GM23338 (cell line): ENCODE measurements at regions not wholly inside any gene's neighbourhood (a gene's known extent, or its start where the extent isn't known, plus 50 kb on each side); places are given as distances from the start of the nearest gene placed in this dataset.

Source experiments
- ATAC-seq: fragments of 200-7000 bp; cut with Tn5 transposase; 3 replicates; pipeline ENCODE4 v1.9.1; 2020
- DNase-seq: peaks from one replicate; pipeline ENCODE4 v3.0.0-alpha.2; 2015; ENCODE audit warnings: low spot score
- H2AFZ ChIP-seq: fragments of 200-600 bp; sonication (generic); 2 replicates; pipeline ENCODE4 v1.8.0; 2016; ENCODE audit warnings: antibody characterized with exemption, mild to moderate bottlenecking, moderate library complexity
- H3F3A ChIP-seq: fragments of 200-600 bp; sonication (generic); replicated peaks from 2 replicates; pipeline ENCODE4 v1.8.0; 2017; ENCODE audit warnings: antibody characterized with exemption, mixed run types, low read depth
- H3K27ac ChIP-seq: fragments of 200-600 bp; sonication (generic); 2 replicates; pipeline ENCODE4 v1.6.1; 2016; ENCODE audit warnings: low read depth
- H3K27me3 ChIP-seq: fragments of 200-600 bp; sonication (generic); 2 replicates; pipeline ENCODE4 v1.8.0; 2016; ENCODE audit warnings: mild to moderate bottlenecking, mixed run types, moderate library complexity; ENCODE audit not compliant: insufficient read depth
- H3K36me3 ChIP-seq: fragments of 200-600 bp; sonication (generic); 2 replicates; pipeline ENCODE4 v1.8.0; 2016; ENCODE audit warnings: mild to moderate bottlenecking; ENCODE audit not compliant: insufficient read depth
- H3K4me1 ChIP-seq: fragments of 200-600 bp; sonication (generic); 2 replicates; pipeline ENCODE4 v1.8.0; 2016; ENCODE audit warnings: mild to moderate bottlenecking, moderate library complexity; ENCODE audit not compliant: insufficient read depth
- H3K4me2 ChIP-seq: fragments of 200-600 bp; sonication (generic); 2 replicates; pipeline ENCODE4 v1.7.1; 2017; ENCODE audit warnings: mixed run types
- H3K4me3 ChIP-seq: fragments of 200-600 bp; sonication (generic); 2 replicates; pipeline ENCODE4 v1.6.1; 2016; ENCODE audit warnings: mixed run types
- H3K79me2 ChIP-seq: fragments of 200-600 bp; sonication (generic); replicated peaks from 2 replicates; pipeline ENCODE4 v1.8.0; 2017; ENCODE audit warnings: mild to moderate bottlenecking; ENCODE audit not compliant: insufficient read depth
- H3K9me2 ChIP-seq: fragments of 200-600 bp; sonication (generic); 2 replicates; pipeline ENCODE4 v1.8.0; 2017; ENCODE audit not compliant: insufficient read depth
- H4K20me1 ChIP-seq: fragments of 200-600 bp; sonication (generic); replicated peaks from 2 replicates; pipeline ENCODE4 v1.8.0; 2017; ENCODE audit warnings: mild to moderate bottlenecking; ENCODE audit not compliant: insufficient read depth
- H3K27ac Mint-ChIP-seq: 2 replicates; pipeline ENCODE4 v1.8.0; 2020; ENCODE audit warnings: inconsistent platforms, mild to moderate bottlenecking, moderate library complexity, mixed read lengths
- H3K27me3 Mint-ChIP-seq: 3 replicates; pipeline ENCODE4 v1.8.0; 2022; ENCODE audit warnings: low read depth, mild to moderate bottlenecking, moderate library complexity, mixed read lengths, inconsistent platforms; ENCODE audit not compliant: insufficient read depth, poor library complexity
- H3K36me3 Mint-ChIP-seq: 3 replicates; pipeline ENCODE4 v1.8.0; 2021; ENCODE audit warnings: low read depth, mild to moderate bottlenecking, inconsistent platforms, moderate library complexity, mixed read lengths
- H3K4me1 Mint-ChIP-seq: 3 replicates; pipeline ENCODE4 v1.8.0; 2020; ENCODE audit warnings: mild to moderate bottlenecking, inconsistent platforms, mixed read lengths
- H3K4me3 Mint-ChIP-seq: 3 replicates; pipeline ENCODE4 v1.8.0; 2021; ENCODE audit warnings: moderate library complexity, mild to moderate bottlenecking, inconsistent platforms, mixed read lengths
- H3K9me3 Mint-ChIP-seq: 3 replicates; pipeline ENCODE4 v1.8.0; 2020; ENCODE audit warnings: moderate library complexity, mild to moderate bottlenecking, inconsistent platforms, mixed read lengths
- CREB1 ChIP-seq: fragments of 250-450 bp; sonication (Bioruptor Pico); IDR thresholded peaks from 2 replicates; pipeline ENCODE4 v1.5.0; 2020; ENCODE audit warnings: low read depth, mild to moderate bottlenecking, moderate library complexity
- EZH2 ChIP-seq: fragments of 200-600 bp; sonication (generic); IDR thresholded peaks from one replicate; pipeline ENCODE4 v1.8.0; 2017; ENCODE audit warnings: antibody characterized with exemption, mild to moderate bottlenecking, low read depth; ENCODE audit not compliant: unreplicated experiment
- EZH2phosphoT487 ChIP-seq: fragments of 200-600 bp; sonication (generic); IDR thresholded peaks from one replicate; pipeline ENCODE4 v1.8.1; 2018; ENCODE audit warnings: antibody characterized with exemption; ENCODE audit not compliant: unreplicated experiment
- JUNB ChIP-seq: IDR thresholded peaks from one replicate; pipeline ENCODE4 v1.6.1; 2016; ENCODE audit warnings: antibody characterized with exemption; ENCODE audit not compliant: unreplicated experiment
- NANOG ChIP-seq: IDR thresholded peaks from 2 replicates; pipeline ENCODE4 v1.6.1; 2016; ENCODE audit warnings: antibody characterized with exemption, borderline replicate concordance
- STAT1 ChIP-seq: IDR thresholded peaks from one replicate; pipeline ENCODE4 v1.6.1; 2016; ENCODE audit warnings: antibody characterized with exemption; ENCODE audit not compliant: unreplicated experiment
- ZNF114 ChIP-seq: fragments of 250-450 bp; sonication (Bioruptor Pico); IDR thresholded peaks from 2 replicates; pipeline ENCODE4 v1.5.0; 2020; ENCODE audit warnings: mild to moderate bottlenecking, moderate library complexity
- ZNF331 ChIP-seq: fragments of 250-450 bp; sonication (Bioruptor Pico); IDR thresholded peaks from 2 replicates; pipeline ENCODE4 v1.5.0; 2020; ENCODE audit warnings: low read depth, mild to moderate bottlenecking, moderate library complexity
- TF ChIP-seq, protein P1 (sequence below): IDR thresholded peaks from 2 replicates; pipeline ENCODE4 v1.6.1; 2016; ENCODE audit warnings: antibody characterized with exemption
- TF ChIP-seq, protein P2 (sequence below): IDR thresholded peaks from one replicate; pipeline ENCODE4 v1.6.1; 2018; ENCODE audit warnings: antibody characterized with exemption; ENCODE audit not compliant: unreplicated experiment
- TF ChIP-seq, protein P3 (sequence below), 2 experiments: fragments of 200-600 bp in 1 of 2; sonication (generic) in 1 of 2; conservative IDR thresholded peaks; 2 replicates each; pipeline versions ENCODE4 v1.5.1 to v1.6.1; 2016 to 2017; ENCODE audit warnings: antibody characterized with exemption in 2 of 2, low read depth in 2 of 2, mild to moderate bottlenecking in 2 of 2, moderate library complexity in 1 of 2

DNA sequence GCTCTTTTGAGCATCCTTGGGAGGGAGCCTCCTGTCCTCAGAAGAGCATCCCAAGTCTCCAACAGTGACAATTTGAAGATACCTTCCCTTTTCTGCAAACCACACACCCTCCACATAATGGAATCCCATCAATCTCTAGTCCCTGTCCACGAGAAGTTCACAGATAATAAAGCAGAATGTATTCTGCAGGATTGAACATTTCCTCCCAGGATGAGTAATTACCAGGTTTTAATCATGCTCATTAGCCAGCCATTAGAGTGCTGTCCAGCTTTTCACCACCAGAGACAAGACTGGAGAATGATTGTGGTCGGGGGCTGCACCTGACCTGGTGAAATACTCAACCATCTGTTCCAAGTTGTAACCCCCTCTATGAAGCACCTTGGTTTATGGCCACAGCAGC, 958.6 kb downstream of the KCNMA1 start (continued):
- TF ChIP-seq, protein P1, sequence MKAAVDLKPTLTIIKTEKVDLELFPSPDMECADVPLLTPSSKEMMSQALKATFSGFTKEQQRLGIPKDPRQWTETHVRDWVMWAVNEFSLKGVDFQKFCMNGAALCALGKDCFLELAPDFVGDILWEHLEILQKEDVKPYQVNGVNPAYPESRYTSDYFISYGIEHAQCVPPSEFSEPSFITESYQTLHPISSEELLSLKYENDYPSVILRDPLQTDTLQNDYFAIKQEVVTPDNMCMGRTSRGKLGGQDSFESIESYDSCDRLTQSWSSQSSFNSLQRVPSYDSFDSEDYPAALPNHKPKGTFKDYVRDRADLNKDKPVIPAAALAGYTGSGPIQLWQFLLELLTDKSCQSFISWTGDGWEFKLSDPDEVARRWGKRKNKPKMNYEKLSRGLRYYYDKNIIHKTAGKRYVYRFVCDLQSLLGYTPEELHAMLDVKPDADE, result no peak
- TF ChIP-seq ZNF331 (CRISPR knock-in tag) (no peak), ZNF114 (no peak), JUNB (no peak), STAT1 (no peak)

DNA sequence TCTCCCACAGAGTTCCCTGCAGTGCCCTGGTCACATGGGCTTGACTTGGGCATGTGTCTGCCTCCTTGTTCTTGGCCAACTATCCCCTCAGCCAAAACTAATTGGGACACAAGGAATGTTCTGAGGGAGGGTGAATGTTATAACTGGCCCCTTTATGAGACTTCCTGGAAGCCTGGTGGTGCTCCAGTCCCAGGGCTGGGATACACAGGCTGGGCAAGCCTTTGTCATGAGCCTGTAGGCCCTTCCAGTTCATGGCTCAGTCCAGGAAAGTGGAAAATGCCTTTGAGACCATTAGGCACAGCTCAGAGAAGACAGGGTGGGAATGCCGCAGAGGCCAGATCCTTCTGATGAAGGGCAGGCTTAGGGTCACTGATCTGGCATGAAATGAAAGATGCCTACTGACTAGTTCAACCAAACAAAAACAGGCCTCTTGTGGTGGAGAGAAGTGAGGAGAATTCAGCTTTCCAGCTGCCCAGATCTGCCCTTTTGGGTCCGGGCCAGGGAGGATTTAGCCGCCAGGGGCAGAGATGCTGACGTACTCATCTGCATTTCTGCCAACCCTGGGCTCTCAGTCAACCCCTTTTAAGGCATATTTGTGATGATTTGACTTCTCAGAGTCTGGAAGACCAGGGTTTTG, 961.5 kb downstream of the KCNMA1 start:
- no peaks in the 10 kb centered on the region for H3K9me3 Mint-ChIP-seq
- Histone ChIP-seq H3F3A (no peaks in the 10 kb centered on the region), H3K4me3 (no peak overlapping the region), H3K9me2 (peaks cover 14% of the 10 kb centered on the region; the same call in 1 of the 2 replicates), H3K4me1 (no peaks in the 10 kb centered on the region), H4K20me1 (no peaks in the 10 kb centered on the region), H3K27me3 (no peaks in the 10 kb centered on the region), H3K27ac (no peak overlapping the region), H3K79me2 (no peaks in the 10 kb centered on the region), H2AFZ (no peak overlapping the region), H3K36me3 (no peaks in the 10 kb centered on the region), H3K4me2 (no peak overlapping the region)
- H3K4me1 Mint-ChIP-seq, result no peaks in the 10 kb centered on the region
- no peak overlapping the region for H3K4me3 Mint-ChIP-seq
- H3K27me3 Mint-ChIP-seq, result peaks cover 2% of the 10 kb centered on the region
- H3K27ac Mint-ChIP-seq, result no peak overlapping the region
- DNase-seq (no peak), ATAC-seq (no peak)
- no peaks in the 10 kb centered on the region for H3K36me3 Mint-ChIP-seq
- TF ChIP-seq, protein P2, sequence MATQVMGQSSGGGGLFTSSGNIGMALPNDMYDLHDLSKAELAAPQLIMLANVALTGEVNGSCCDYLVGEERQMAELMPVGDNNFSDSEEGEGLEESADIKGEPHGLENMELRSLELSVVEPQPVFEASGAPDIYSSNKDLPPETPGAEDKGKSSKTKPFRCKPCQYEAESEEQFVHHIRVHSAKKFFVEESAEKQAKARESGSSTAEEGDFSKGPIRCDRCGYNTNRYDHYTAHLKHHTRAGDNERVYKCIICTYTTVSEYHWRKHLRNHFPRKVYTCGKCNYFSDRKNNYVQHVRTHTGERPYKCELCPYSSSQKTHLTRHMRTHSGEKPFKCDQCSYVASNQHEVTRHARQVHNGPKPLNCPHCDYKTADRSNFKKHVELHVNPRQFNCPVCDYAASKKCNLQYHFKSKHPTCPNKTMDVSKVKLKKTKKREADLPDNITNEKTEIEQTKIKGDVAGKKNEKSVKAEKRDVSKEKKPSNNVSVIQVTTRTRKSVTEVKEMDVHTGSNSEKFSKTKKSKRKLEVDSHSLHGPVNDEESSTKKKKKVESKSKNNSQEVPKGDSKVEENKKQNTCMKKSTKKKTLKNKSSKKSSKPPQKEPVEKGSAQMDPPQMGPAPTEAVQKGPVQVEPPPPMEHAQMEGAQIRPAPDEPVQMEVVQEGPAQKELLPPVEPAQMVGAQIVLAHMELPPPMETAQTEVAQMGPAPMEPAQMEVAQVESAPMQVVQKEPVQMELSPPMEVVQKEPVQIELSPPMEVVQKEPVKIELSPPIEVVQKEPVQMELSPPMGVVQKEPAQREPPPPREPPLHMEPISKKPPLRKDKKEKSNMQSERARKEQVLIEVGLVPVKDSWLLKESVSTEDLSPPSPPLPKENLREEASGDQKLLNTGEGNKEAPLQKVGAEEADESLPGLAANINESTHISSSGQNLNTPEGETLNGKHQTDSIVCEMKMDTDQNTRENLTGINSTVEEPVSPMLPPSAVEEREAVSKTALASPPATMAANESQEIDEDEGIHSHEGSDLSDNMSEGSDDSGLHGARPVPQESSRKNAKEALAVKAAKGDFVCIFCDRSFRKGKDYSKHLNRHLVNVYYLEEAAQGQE, result no peak
- TF ChIP-seq, protein P1, result no peak
- TF ChIP-seq ZNF331 (CRISPR knock-in tag) (no peak), EZH2 (no peak), STAT1 (no peak), ZNF114 (no peak), EZH2phosphoT487 (no peak), JUNB (no peak), NANOG (no peak), CREB1 (no peak)
- TF ChIP-seq, protein P3, sequence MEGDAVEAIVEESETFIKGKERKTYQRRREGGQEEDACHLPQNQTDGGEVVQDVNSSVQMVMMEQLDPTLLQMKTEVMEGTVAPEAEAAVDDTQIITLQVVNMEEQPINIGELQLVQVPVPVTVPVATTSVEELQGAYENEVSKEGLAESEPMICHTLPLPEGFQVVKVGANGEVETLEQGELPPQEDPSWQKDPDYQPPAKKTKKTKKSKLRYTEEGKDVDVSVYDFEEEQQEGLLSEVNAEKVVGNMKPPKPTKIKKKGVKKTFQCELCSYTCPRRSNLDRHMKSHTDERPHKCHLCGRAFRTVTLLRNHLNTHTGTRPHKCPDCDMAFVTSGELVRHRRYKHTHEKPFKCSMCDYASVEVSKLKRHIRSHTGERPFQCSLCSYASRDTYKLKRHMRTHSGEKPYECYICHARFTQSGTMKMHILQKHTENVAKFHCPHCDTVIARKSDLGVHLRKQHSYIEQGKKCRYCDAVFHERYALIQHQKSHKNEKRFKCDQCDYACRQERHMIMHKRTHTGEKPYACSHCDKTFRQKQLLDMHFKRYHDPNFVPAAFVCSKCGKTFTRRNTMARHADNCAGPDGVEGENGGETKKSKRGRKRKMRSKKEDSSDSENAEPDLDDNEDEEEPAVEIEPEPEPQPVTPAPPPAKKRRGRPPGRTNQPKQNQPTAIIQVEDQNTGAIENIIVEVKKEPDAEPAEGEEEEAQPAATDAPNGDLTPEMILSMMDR (conservative IDR thresholded peaks at IDR 0.05; ENCODE audit: low read depth in 2 of 2), result no peak
